AG04450 (cell line): ENCODE measurements at regions not wholly inside any gene's neighbourhood (a gene's known extent, or its start where the extent isn't known, plus 50 kb on each side); places are given as distances from the start of the nearest gene placed in this dataset.

Source experiments
- CTCF ChIA-PET: fragments of 300-600, 350-600 bp; formaldehyde crosslinking; extraction: SDS; loops from one replicate; lab custom pipeline; 2022; ENCODE audit warnings: antibody characterized with exemption, inconsistent platforms; lab: Charles Lee
- POLR2A ChIA-PET: fragments of 350-600 bp; formaldehyde crosslinking; extraction: SDS; loops from one replicate; lab custom pipeline; 2021; ENCODE audit warnings: antibody characterized with exemption, inconsistent platforms; lab: Yijun Ruan, JAX
- DNase-seq: peaks from one replicate; pipeline ENCODE4 v3.0.0-alpha.2; 2011; ENCODE audit warnings: low read depth, low spot score
- H3K27ac ChIP-seq: one replicate; pipeline ENCODE4 v1.5.1; 2012; ENCODE audit warnings: low read depth, low read length, control low read depth
- H3K27me3 ChIP-seq: one replicate; pipeline ENCODE4 v1.6.0; 2012; ENCODE audit warnings: low read length; ENCODE audit not compliant: control insufficient read depth, insufficient read depth
- H3K4me3 ChIP-seq: 2 replicates; pipeline ENCODE4 v1.5.1; 2011; ENCODE audit warnings: mild to moderate bottlenecking, low read depth, low read length, control low read depth
- H3K9me3 ChIP-seq: 2 replicates; pipeline ENCODE4 v1.5.1; 2012; ENCODE audit warnings: low read length; ENCODE audit not compliant: control insufficient read depth, insufficient read depth
- TF ChIP-seq, protein P1 (sequence below): IDR thresholded peaks from 2 replicates; pipeline ENCODE4 v1.5.1; 2011; ENCODE audit warnings: low read depth, low read length, control low read depth, inconsistent platforms

DNA sequence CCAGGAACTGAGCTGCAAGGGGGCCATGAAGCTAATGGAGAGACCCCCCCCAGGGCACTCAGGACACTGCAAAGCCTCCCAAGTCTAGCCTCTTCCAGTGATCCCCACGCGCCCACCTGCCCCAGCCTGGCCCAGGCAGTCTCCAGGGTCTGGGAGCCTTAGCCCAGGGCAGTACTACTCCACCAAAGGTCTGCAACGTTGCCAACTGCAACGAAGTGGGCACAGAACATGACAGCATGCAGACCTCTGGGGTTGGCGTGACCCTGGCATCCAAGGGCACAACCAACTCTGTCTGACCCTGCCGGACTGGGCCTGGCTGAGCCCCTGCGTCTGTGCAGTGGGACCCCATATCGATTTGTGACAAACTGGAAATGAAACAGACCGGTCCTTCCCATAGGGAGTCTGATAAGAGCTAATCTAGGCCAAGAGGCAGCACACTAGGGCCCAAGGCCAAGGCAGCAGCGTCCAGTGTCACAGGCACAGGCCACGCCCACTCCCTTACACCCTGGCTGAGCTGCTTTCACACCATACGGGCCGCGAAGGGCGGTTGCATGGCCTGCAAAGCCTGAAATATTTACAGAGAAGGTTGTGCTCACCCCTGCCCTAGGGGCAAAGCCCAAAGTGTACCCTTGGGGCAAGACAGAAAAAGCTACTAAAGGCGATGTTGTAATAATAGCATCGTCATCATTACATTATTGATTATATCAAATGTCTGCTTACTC is 76.7 kb downstream of the NCOR2 start:
- CTCF ChIA-PET = interaction anchor here (0.5 kb wide), 1 partner anchor 8 kb away, joined by 3 read pairs; no protein-coding TSS in a partner anchor
- Histone ChIP-seq H3K4me3 (no peak overlapping the region), H3K27ac (no peak overlapping the region), H3K27me3 (no peaks in the 10 kb centered on the region), H3K9me3 (no peaks in the 10 kb centered on the region; the same call in 1 of the 2 replicates)
- DNase-seq = no peak
- TF ChIP-seq, protein P1, sequence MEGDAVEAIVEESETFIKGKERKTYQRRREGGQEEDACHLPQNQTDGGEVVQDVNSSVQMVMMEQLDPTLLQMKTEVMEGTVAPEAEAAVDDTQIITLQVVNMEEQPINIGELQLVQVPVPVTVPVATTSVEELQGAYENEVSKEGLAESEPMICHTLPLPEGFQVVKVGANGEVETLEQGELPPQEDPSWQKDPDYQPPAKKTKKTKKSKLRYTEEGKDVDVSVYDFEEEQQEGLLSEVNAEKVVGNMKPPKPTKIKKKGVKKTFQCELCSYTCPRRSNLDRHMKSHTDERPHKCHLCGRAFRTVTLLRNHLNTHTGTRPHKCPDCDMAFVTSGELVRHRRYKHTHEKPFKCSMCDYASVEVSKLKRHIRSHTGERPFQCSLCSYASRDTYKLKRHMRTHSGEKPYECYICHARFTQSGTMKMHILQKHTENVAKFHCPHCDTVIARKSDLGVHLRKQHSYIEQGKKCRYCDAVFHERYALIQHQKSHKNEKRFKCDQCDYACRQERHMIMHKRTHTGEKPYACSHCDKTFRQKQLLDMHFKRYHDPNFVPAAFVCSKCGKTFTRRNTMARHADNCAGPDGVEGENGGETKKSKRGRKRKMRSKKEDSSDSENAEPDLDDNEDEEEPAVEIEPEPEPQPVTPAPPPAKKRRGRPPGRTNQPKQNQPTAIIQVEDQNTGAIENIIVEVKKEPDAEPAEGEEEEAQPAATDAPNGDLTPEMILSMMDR = no peak
- POLR2A ChIA-PET = interaction anchor here (0.8 kb wide), 1 partner anchor 28 kb away, joined by 3 read pairs; no protein-coding TSS in a partner anchor

DNA sequence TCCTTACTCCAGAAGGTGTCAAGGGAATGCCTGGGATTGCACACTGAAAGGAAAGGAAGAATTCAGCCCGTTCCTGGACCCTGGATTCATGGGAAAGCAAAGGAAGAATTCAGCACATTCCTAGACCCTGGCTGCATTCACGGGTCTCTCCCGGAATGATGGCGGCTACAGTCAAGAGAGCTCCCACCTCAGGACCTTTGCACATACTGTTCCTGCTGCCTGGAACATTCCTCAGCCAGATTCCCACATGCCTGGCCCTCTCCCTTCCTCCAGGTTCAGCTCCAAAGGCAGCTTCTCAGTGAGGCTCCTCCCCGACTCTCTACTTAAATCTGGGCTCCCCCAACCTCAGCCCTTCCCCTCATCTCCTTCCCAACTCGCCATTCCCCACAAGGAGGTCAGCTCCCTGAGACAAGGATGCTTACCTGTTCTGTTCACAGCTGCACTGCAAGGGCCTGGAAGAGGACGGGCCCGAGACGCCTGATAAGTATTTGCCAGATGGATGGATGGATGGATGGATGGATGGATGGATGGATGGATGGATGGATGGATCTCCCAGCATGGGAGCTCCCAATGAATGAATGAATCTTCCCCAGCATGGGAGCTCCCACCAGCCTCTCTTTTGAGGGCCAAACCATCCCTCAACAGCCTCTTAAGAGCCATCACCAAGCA is 77.4 kb downstream of the NCOR2 start:
- no peak overlapping the region for H3K27ac ChIP-seq
- POLR2A ChIA-PET = no interaction called here

DNA sequence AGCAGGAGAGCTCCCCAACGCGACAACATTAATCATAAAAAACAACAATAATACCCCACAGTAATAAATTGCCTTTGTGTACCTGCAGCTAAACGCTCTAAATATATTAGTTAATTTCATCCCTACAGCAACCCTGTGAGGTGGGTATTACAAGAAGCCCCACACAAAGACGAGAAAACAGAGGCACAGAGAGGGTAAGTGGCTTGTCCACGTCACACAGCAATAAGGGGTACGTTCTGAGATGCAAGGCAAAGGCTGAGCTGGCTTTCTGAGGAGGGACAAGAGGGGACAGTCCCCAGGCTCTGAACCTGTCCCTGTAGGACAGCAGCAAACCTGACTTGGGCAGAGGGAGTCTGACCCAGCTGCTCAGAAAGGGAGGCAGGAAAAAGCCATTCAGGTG is 78.2 kb downstream of the NCOR2 start:
- ChIA-PET CTCF (no interaction called here), POLR2A (no interaction called here)
- Histone ChIP-seq H3K27me3 (no peaks in the 10 kb centered on the region), H3K27ac (no peak overlapping the region), H3K4me3 (no peak overlapping the region), H3K9me3 (no peaks in the 10 kb centered on the region; the same call in 1 of the 2 replicates)
- no peak for DNase-seq
- TF ChIP-seq, protein P1 = no peak

More for the DNA sequence above, 77.4 kb downstream of the NCOR2 start:
- Histone ChIP-seq H3K9me3 (no peaks in the 10 kb centered on the region; the same call in 1 of the 2 replicates), H3K4me3 (no peak overlapping the region), H3K27me3 (no peaks in the 10 kb centered on the region)
- no peak for DNase-seq
- CTCF ChIA-PET = no interaction called here
- TF ChIP-seq, protein P1 = no peak

DNA sequence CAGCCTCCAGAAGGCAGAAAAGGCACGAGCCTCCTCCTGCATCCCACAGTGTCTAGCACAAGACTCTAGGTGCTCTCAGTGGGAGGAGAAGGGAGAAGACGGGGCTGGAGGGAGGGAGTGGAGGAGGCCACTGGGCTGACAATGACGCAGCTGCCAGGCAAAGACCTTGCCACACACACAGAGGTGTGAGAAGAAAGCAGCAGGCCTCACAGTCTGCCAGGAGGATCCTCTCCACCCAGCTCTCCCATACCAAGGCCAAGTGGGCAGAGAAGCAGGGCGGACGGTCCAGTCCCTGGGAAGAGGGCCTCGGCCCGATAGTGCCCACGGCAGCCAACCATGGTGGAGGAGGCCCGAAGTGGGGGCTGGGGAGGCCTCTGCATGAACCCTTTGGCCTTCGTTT is 78.9 kb downstream of the NCOR2 start:
- no peak overlapping the region for H3K4me3 ChIP-seq
- H3K27ac ChIP-seq = no peak overlapping the region
- ChIA-PET POLR2A (no interaction called here), CTCF (no interaction called here)
- TF ChIP-seq, protein P1 = no peak
- DNase-seq = no peak
- H3K27me3 ChIP-seq = no peaks in the 10 kb centered on the region
- H3K9me3 ChIP-seq = no peaks in the 10 kb centered on the region; the same call in 1 of the 2 replicates

DNA sequence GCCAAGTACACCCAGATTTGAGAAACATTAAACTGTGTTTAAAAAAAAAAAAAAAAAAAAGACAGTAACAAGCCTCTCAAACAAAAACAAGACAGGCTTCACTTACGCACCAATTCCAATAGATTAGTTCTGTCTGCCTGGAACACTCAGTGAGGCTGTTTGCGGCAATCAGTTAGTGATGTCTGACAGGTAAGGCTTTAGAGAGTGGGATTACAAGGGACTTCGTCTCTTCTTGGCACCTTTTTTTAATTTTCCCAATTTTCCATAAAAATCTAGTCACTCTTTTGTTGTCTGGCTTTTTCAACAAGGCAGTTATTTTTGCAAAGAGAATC is 79.6 kb downstream of the NCOR2 start:
- H3K4me3 ChIP-seq = no peak overlapping the region
- H3K27me3 ChIP-seq = no peaks in the 10 kb centered on the region
- ChIA-PET POLR2A (no interaction called here), CTCF (no interaction called here)
- DNase-seq = no peak
- no peaks in the 10 kb centered on the region; the same call in 1 of the 2 replicates for H3K9me3 ChIP-seq
- TF ChIP-seq, protein P1 = no peak
- H3K27ac ChIP-seq = no peak overlapping the region
